Panc1 (cell line): ENCODE measurements at regions not wholly inside any gene's neighbourhood (a gene's known extent, or its start where the extent isn't known, plus 50 kb on each side); places are given as distances from the start of the nearest gene placed in this dataset.

ENCODE experiments used
- ATAC-seq: fragments of 200-7000 bp; cut with Tn5 transposase; 2 replicates; pipeline ENCODE4 v1.9.1; 2020; ENCODE audit warnings: mild to moderate bottlenecking, moderate library complexity
- BruUV-seq: library from RNA; stranded (reverse); fragments of 400-500 nt; replicated peaks from 2 replicates; lab custom pipeline; 2021; lab: Mats Ljungman, UMichigan
- CTCF ChIA-PET: fragments of 300-600 bp; sonication (Branson Sonifier 250); formaldehyde crosslinking; loops from one replicate; lab custom pipeline; 2022; ENCODE audit warnings: antibody characterized with exemption; lab: Charles Lee
- POLR2A ChIA-PET: fragments of 300-600 bp; sonication (Branson Sonifier 250); formaldehyde crosslinking; loops from one replicate; lab custom pipeline; 2022; ENCODE audit warnings: antibody characterized with exemption; lab: Charles Lee
- DNase-seq: peaks from one replicate; pipeline ENCODE4 v3.0.0-alpha.2; 2010; ENCODE audit warnings: low read depth, low spot score
- H3K27ac ChIP-seq: 2 replicates; pipeline ENCODE4 v1.5.1; 2011; ENCODE audit warnings: mild to moderate bottlenecking, low read length, inconsistent platforms
- H3K27me3 ChIP-seq: fragments of 200-500 bp; sonication (Bioruptor generic); 2 replicates; pipeline ENCODE4 v1.6.0; 2014; ENCODE audit warnings: low read length, inconsistent platforms; ENCODE audit not compliant: control insufficient read depth, insufficient read depth
- H3K36me3 ChIP-seq: fragments of 200-500 bp; sonication (Bioruptor generic); 2 replicates; pipeline ENCODE4 v1.5.1; 2014; ENCODE audit warnings: inconsistent platforms, mild to moderate bottlenecking, low read length, moderate library complexity; ENCODE audit not compliant: control insufficient read depth, insufficient read depth
- H3K4me1 ChIP-seq: 2 replicates; pipeline ENCODE4 v1.5.1; 2011; ENCODE audit warnings: inconsistent platforms, mild to moderate bottlenecking, low read length, moderate library complexity; ENCODE audit not compliant: control insufficient read depth, insufficient read depth
- H3K4me3 ChIP-seq, 2 experiments: 2 replicates each; pipeline ENCODE4 v1.5.1; 2011 to 2012; ENCODE audit warnings: low read depth in 2 of 2, low read length in 2 of 2, mild to moderate bottlenecking in 2 of 2, inconsistent platforms in 1 of 2, moderate library complexity in 1 of 2
- H3K9me3 ChIP-seq: fragments of 200-500 bp; sonication (Bioruptor generic); 2 replicates; pipeline ENCODE4 v1.5.1; 2014; ENCODE audit warnings: low read depth, mild to moderate bottlenecking, inconsistent platforms, low read length, moderate library complexity; ENCODE audit not compliant: control insufficient read depth, insufficient read depth
- POLR2AphosphoS5 ChIP-seq: IDR thresholded peaks from 2 replicates; pipeline ENCODE4 v1.6.1; 2012; ENCODE audit warnings: mild to moderate bottlenecking, low read depth, low read length, moderate library complexity
- SIN3A ChIP-seq: IDR thresholded peaks from 2 replicates; pipeline ENCODE4 v1.6.1; 2012; ENCODE audit warnings: low read depth, mild to moderate bottlenecking, low read length, moderate library complexity, borderline replicate concordance; ENCODE audit not compliant: insufficient read depth
- TCF7L2 ChIP-seq: IDR thresholded peaks from 2 replicates; pipeline ENCODE4 v1.6.1; 2011; ENCODE audit warnings: mild to moderate bottlenecking, low read depth, low read length, inconsistent platforms
- in situ Hi-C: cut with HindIII; loops from 2 replicates; pipeline ENCODE4 v1.10.0; 2016; ENCODE audit warnings: low sequenced_read_pairs, low pct_unique_long_range_greater_than_20kb
- intact Hi-C: fragments of 100-400 bp; cut with micrococcal nuclease; formaldehyde crosslinking; loops from one replicate; pipeline ENCODE4 v1.10.0; 2022; ENCODE audit not compliant: unreplicated experiment
- TF ChIP-seq, protein P1 (sequence below): fragments of 450-650 bp; IDR thresholded peaks from 2 replicates; pipeline ENCODE4 v1.5.1; 2017; ENCODE audit warnings: mild to moderate bottlenecking
- TF ChIP-seq, protein P2 (sequence below), 2 experiments: IDR thresholded peaks; 2 replicates each; pipeline ENCODE4 v1.6.1; 2011 to 2012; ENCODE audit warnings: low read depth in 2 of 2, control low read depth in 1 of 2, low read length in 1 of 2, mild to moderate bottlenecking in 1 of 2, moderate library complexity in 1 of 2; ENCODE audit not compliant: insufficient read depth in 1 of 2

DNA sequence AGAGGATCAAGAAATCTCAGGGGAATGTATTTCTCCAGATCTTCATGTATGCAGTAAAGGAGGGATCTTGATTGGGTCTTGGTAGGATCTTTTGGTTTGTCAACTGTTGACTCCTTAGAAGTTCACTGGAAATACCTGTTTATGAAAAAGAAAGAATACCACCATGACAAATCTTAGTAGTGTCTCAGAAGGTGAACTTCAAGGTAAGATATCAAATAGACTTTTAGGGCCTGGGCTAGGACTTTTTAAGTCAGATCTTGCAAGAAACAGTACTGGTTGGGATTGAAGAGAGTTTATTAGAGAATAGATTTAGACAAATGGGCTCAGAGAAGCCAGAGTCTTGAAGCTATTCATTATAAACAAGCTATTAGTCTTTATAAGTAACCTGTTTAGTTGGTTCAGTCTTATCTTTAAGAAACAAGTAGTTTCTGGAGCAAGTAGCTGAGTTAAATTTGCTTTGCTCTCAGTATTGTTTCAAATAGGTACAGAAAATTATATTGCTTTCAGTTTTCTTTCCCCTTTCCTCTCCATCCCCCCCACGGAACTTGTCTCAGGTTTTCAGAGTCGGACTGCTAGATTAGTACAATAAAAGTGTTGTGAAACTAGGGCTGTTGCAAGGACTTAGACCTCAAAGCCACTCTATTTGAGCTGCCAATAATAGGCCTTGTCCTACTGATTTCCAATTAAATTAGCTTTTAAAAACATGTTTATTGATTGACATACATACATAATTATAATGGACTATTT lies 529.1 kb upstream of the CITED2 start:
- H3K4me3 ChIP-seq: no peak overlapping the region
- no peaks in the 10 kb centered on the region for H3K4me1 ChIP-seq
- no peaks in the 10 kb centered on the region for H3K27me3 ChIP-seq
- ChIA-PET POLR2A (no interaction called here), CTCF (no interaction called here)
- in situ Hi-C loops: no loop called here
- DNase-seq (no peak), ATAC-seq (no peak)
- intact Hi-C loops: no loop called here
- H3K27ac ChIP-seq: peak overlapping the region; percentile 36; the same call in 1 of the 2 replicates
- no TSS peak for BruUV-seq
- TF ChIP-seq, protein P1, sequence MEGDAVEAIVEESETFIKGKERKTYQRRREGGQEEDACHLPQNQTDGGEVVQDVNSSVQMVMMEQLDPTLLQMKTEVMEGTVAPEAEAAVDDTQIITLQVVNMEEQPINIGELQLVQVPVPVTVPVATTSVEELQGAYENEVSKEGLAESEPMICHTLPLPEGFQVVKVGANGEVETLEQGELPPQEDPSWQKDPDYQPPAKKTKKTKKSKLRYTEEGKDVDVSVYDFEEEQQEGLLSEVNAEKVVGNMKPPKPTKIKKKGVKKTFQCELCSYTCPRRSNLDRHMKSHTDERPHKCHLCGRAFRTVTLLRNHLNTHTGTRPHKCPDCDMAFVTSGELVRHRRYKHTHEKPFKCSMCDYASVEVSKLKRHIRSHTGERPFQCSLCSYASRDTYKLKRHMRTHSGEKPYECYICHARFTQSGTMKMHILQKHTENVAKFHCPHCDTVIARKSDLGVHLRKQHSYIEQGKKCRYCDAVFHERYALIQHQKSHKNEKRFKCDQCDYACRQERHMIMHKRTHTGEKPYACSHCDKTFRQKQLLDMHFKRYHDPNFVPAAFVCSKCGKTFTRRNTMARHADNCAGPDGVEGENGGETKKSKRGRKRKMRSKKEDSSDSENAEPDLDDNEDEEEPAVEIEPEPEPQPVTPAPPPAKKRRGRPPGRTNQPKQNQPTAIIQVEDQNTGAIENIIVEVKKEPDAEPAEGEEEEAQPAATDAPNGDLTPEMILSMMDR: no peak
- no peak for TF ChIP-seq TCF7L2
- TF ChIP-seq, protein P2, sequence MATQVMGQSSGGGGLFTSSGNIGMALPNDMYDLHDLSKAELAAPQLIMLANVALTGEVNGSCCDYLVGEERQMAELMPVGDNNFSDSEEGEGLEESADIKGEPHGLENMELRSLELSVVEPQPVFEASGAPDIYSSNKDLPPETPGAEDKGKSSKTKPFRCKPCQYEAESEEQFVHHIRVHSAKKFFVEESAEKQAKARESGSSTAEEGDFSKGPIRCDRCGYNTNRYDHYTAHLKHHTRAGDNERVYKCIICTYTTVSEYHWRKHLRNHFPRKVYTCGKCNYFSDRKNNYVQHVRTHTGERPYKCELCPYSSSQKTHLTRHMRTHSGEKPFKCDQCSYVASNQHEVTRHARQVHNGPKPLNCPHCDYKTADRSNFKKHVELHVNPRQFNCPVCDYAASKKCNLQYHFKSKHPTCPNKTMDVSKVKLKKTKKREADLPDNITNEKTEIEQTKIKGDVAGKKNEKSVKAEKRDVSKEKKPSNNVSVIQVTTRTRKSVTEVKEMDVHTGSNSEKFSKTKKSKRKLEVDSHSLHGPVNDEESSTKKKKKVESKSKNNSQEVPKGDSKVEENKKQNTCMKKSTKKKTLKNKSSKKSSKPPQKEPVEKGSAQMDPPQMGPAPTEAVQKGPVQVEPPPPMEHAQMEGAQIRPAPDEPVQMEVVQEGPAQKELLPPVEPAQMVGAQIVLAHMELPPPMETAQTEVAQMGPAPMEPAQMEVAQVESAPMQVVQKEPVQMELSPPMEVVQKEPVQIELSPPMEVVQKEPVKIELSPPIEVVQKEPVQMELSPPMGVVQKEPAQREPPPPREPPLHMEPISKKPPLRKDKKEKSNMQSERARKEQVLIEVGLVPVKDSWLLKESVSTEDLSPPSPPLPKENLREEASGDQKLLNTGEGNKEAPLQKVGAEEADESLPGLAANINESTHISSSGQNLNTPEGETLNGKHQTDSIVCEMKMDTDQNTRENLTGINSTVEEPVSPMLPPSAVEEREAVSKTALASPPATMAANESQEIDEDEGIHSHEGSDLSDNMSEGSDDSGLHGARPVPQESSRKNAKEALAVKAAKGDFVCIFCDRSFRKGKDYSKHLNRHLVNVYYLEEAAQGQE (IDR thresholded peaks at IDR 0.05; ENCODE audit: insufficient read depth in 1 of 2, low read depth in 2 of 2, low read length in 1 of 2): no peak
- no peak for TF ChIP-seq SIN3A
- no peak for TF ChIP-seq POLR2AphosphoS5
- H3K36me3 ChIP-seq: no peaks in the 10 kb centered on the region
- H3K9me3 ChIP-seq: peaks cover 5% of the 10 kb centered on the region; the same call in 1 of the 2 replicates

DNA sequence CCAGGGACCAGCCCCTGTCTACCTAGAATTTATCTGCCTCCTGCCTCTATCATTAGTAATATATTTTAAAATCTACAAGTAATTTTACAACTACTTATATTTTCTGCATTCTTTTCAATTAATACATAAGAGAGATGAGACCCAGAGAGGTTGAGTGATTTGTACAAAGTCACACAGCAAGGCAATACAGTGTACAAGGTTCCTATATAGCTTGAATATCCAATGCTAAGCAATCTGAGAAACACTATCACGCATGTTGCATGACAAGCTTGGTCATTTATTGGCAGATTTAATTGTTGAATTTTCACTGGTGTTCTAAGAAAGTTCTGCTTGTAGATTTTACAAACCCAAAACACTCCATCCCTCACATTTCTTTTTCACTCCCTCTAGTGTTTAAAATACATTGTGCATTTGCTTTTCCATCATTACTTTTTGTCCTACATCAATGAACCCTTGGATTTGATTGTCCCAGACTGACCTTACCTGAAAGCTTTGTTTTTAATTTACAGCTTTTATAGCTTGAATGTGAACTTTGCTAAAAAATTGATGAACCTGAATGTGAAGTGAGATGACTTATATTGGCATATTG lies 520.9 kb upstream of the CITED2 start:
- ChIA-PET POLR2A (no interaction called here), CTCF (no interaction called here)
- no peaks in the 10 kb centered on the region for H3K27me3 ChIP-seq
- no TSS peak for BruUV-seq
- in situ Hi-C loops: no loop called here
- TF ChIP-seq SIN3A: no peak
- TF ChIP-seq, protein P1: peak; percentile 4; the same call in 1 of the 2 replicates
- ATAC-seq (no peak), DNase-seq (no peak)
- H3K4me3 ChIP-seq: no peak overlapping the region
- no peaks in the 10 kb centered on the region; the same call in 1 of the 2 replicates for H3K9me3 ChIP-seq
- H3K27ac ChIP-seq: no peak overlapping the region
- H3K36me3 ChIP-seq: no peaks in the 10 kb centered on the region
- intact Hi-C loops: no loop called here
- H3K4me1 ChIP-seq: no peaks in the 10 kb centered on the region
